ENCODE measurements at regions not wholly inside any gene's neighbourhood (a gene's known extent, or its start where the extent isn't known, plus 50 kb on each side); places are given as distances from the start of the nearest gene placed in this dataset.
"Not testable (repeated sequence)": the region's sequence is repeated elsewhere in the genome, so short reads cannot be mapped to it uniquely, and the experiment has no call there.

DNA sequence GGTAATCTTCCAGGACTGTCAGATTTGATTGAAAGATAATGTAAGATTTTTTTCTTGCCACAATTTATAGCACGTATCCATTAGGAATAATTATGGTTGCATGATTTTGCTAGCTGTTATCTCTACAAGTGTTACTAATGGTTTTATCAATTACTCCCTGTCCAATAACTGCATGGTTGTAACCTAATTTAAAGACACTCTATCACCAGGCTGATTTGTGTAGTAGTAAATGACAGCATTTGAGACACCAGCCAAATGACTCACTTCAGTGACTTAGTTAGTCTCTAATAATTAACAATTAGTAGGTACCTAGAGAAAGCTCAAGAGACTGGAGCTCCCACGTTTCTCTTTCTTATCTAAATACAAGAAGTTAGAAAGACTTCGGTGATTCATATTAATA is 453.8 kb upstream of the POU3F2 start:
- TF ChIP-seq Cebpa-rat (IDR thresholded peaks at IDR 0.05) = no peak
- Histone ChIP-seq H3K27me3 (no peaks in the 10 kb centered on the region), H3K9ac (no peak overlapping the region)

DNA sequence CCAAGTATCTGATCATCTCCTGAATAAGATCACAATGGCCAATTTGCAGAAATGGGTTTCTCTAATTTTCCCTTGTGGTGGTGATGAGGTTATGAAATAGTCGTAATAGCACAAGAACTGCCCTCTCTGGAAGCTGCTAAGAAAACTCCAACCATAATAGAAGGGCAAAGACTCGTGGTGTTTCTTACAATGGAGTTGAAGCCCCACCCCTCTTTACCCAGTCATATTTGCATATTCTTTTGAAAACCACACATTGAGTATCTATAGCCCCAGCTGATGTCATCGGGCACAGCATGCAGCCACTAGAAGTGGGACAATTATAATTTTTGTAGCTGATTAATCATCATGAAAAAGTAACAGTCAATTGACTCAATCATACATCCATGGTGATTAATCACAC is 452.1 kb upstream of the POU3F2 start:
- no peaks in the 10 kb centered on the region for H4K20me1 ChIP-seq
- TF ChIP-seq Cebpa-rat (IDR thresholded peaks at IDR 0.05) = no peak
- no peak overlapping the region for H3K4me2 ChIP-seq
- H3K36me3 ChIP-seq = no peaks in the 10 kb centered on the region
- no peak overlapping the region for H3K9ac ChIP-seq
- no peaks in the 10 kb centered on the region for H3K27me3 ChIP-seq
- no peak overlapping the region for H3K4me3 ChIP-seq
- 0 out of 20 replicates have a peak, but pooled peaks cover 0 to 3% (median 0%) of the 10 kb centered on the region in 10 experiments for H3K4me1 ChIP-seq
- H3K9me3 ChIP-seq (replicated peaks in 1 of 11) = no peaks in the 10 kb centered on the region
- H3K27ac ChIP-seq = no peak overlapping the region

More for the DNA sequence above, 453.8 kb upstream of the POU3F2 start:
- H3K4me1 ChIP-seq = 0 out of 20 replicates have a peak, but pooled peaks cover 0 to 3% (median 0%) of the 10 kb centered on the region in 10 experiments
- no peaks in the 10 kb centered on the region for H3K36me3 ChIP-seq
- H3K27ac ChIP-seq = no peak overlapping the region
- no peaks in the 10 kb centered on the region for H3K9me3 ChIP-seq (replicated peaks in 1 of 11)
- H3K4me2 ChIP-seq = no peak overlapping the region
- H3K4me3 ChIP-seq = no peak overlapping the region
- no peaks in the 10 kb centered on the region for H4K20me1 ChIP-seq

GRCh38 chr6:98384334-98384733 is 450.0 kb upstream of the POU3F2 start:
- Histone ChIP-seq H3K4me3 (no peak overlapping the region), H3K9ac (no peak overlapping the region), H3K4me1 (no peaks in the 10 kb centered on the region), H3K9me3 (replicated peaks in 1 of 11) (no peaks in the 10 kb centered on the region; a peak in 1 of 22 replicates), H4K20me1 (no peaks in the 10 kb centered on the region), H3K27me3 (no peaks in the 10 kb centered on the region), H3K4me2 (no peak overlapping the region), H3K27ac (no peak overlapping the region), H3K36me3 (no peaks in the 10 kb centered on the region)
- no peak for TF ChIP-seq Cebpa-rat (IDR thresholded peaks at IDR 0.05)

DNA sequence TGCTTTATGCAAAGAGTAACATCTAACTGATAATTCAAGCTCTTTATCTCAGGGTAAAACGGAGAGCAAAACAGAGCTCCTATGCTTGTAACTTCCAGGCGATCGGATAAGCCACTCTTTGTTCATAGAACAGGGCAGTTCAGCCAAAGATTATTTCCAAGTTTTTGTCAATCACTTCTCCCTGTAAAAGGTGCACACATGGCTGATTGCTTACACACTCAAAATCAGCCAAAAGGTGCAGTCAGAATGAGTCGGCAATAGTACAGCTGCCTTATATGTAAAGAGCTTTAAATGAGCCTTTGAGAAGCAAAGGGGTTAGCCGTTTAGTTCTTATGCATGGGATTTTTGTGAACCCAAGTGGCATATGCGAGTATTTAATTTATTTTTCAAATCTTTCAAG is 449.6 kb upstream of the POU3F2 start:
- H3K9ac ChIP-seq = no peak overlapping the region
- no peaks in the 10 kb centered on the region for H3K36me3 ChIP-seq
- no peak overlapping the region for H3K4me3 ChIP-seq
- H4K20me1 ChIP-seq = no peaks in the 10 kb centered on the region
- H3K27me3 ChIP-seq = no peaks in the 10 kb centered on the region
- no peaks in the 10 kb centered on the region; a peak in 1 of 22 replicates for H3K9me3 ChIP-seq (replicated peaks in 1 of 11)
- no peak for TF ChIP-seq Cebpa-rat (IDR thresholded peaks at IDR 0.05)
- no peak overlapping the region for H3K4me2 ChIP-seq
- no peaks in the 10 kb centered on the region for H3K4me1 ChIP-seq
- H3K27ac ChIP-seq = no peak overlapping the region

GRCh38 chr6:98395610-98396166 is 438.7 kb upstream of the POU3F2 start:
- H4K20me1 ChIP-seq = no peaks in the 10 kb centered on the region
- H3K36me3 ChIP-seq = no peaks in the 10 kb centered on the region
- H3K4me1 ChIP-seq = no peaks in the 10 kb centered on the region
- no peaks in the 10 kb centered on the region for H3K27me3 ChIP-seq
- H3K4me3 ChIP-seq = no peak overlapping the region
- no peak overlapping the region; a peak in 1 of 22 replicates for H3K27ac ChIP-seq
- H3K4me2 ChIP-seq = no peak overlapping the region
- no peak overlapping the region for H3K9ac ChIP-seq
- no peak for TF ChIP-seq Cebpa-rat (IDR thresholded peaks at IDR 0.05)
- H3K9me3 ChIP-seq (replicated peaks in 1 of 11) = no peaks in the 10 kb centered on the region

DNA sequence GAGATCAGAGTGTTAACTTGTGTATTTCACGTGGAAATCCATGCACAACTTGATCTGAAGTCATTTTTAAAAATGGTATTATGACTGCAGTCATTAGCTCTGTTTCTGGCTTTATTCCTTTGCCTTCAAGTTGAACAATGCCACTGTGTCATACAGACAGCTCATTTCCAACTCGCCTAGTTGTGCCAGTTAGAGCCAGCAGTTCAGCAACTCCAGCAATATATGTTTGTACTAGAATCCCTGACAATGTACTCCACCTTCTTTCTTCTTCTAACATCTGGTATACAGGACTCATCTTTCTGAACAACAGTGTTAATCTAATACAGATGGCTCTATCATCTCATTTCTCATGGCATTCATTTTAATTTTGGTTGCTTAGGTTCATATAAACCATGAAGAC is 418.3 kb upstream of the POU3F2 start:
- H3K9ac ChIP-seq = no peak overlapping the region
- no peak overlapping the region for H3K4me2 ChIP-seq
- H3K27ac ChIP-seq = no peak overlapping the region
- no peaks in the 10 kb centered on the region for H4K20me1 ChIP-seq
- H3K4me3 ChIP-seq = no peak overlapping the region
- no peaks in the 10 kb centered on the region for H3K36me3 ChIP-seq
- no peaks in the 10 kb centered on the region for H3K4me1 ChIP-seq
- H3K27me3 ChIP-seq = no peaks in the 10 kb centered on the region
- H3K9me3 ChIP-seq (replicated peaks in 1 of 11) = peaks cover 0 to 8% (median 0%) of the 10 kb centered on the region in 11 experiments; a peak in 2 of 22 replicates
- no peak for TF ChIP-seq Cebpa-rat (IDR thresholded peaks at IDR 0.05)

GRCh38 chr6:98416497-98417158 is 417.7 kb upstream of the POU3F2 start:
- not testable (repeated sequence) for H3K27me3 ChIP-seq; H3K4me3 ChIP-seq; H3K27ac ChIP-seq; H3K4me1 ChIP-seq; H3K4me2 ChIP-seq; H3K9ac ChIP-seq; H3K9me3 ChIP-seq (replicated peaks in 1 of 11); H3K36me3 ChIP-seq; H4K20me1 ChIP-seq

DNA sequence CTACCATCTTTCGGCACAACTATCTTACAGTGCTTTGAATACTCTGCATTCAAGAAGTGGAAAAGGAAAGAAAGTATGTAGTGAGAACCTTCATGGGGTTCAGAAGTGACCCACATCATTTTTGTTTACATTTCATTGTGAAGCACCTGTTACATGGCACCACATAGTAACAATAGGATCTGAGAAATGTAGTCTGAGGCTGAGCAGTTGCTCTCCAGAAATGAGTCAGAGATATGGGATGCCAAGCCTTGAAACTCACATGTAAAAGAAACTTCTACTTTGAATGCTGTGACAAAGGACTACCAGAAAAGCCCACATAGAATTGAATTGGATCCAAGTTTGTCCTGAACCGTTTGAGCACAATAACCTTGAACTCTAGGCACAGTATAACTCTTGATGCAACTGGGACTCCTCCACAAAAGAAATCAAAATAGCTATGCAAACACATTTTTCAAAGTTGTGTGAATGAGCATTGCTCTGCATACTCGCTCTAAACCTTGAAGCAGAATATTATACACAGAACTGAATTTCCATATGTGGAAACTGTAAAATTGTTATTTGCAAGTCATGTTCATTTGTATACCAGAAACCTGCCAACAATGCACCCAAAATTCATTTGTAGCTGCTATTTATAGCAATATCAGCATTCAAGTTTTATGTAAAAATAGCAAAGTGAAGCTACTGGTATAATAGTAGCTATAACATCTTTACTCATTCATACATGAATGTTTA is 400.9 kb upstream of the POU3F2 start:
- H3K4me2 ChIP-seq = no peak overlapping the region
- H3K4me1 ChIP-seq = no peaks in the 10 kb centered on the region
- H3K4me3 ChIP-seq = no peak overlapping the region
- H3K27me3 ChIP-seq = no peaks in the 10 kb centered on the region
- H3K9ac ChIP-seq = no peak overlapping the region
- H3K36me3 ChIP-seq = no peaks in the 10 kb centered on the region
- no peak overlapping the region for H3K27ac ChIP-seq
- 0 out of 22 replicates have a peak, but pooled peaks cover 0 to 4% (median 0%) of the 10 kb centered on the region in 11 experiments for H3K9me3 ChIP-seq (replicated peaks in 1 of 11)
- no peaks in the 10 kb centered on the region for H4K20me1 ChIP-seq
- TF ChIP-seq Cebpa-rat (IDR thresholded peaks at IDR 0.05) = no peak

DNA sequence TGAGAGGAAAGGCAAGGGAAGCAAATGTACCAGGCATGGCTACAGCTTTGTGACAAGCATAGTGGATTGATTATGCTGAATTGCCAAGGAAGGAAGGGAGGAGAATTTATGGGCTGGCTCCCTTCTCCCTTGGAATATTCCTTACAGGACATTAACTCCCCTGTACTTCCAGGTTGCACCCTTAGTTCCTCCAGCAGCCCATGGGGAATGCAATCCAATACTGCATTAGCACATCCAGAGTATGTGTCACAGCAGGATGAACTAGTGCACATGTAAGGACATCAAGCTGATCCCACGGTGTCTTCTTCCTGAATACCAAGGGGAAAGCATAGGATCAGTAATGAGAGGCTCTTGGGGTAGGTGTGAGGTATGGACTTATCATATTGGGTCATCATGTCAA is 390.7 kb upstream of the POU3F2 start:
- Histone ChIP-seq H4K20me1 (no peaks in the 10 kb centered on the region), H3K4me1 (no peaks in the 10 kb centered on the region), H3K9me3 (replicated peaks in 1 of 11) (no peaks in the 10 kb centered on the region), H3K4me2 (peak overlapping the region in 1 of 11 experiments; percentile 11; a peak in 1 of 22 replicates), H3K27me3 (no peaks in the 10 kb centered on the region), H3K4me3 (no peak overlapping the region), H3K9ac (no peak overlapping the region), H3K27ac (no peak overlapping the region), H3K36me3 (no peaks in the 10 kb centered on the region)
- no peak for TF ChIP-seq Cebpa-rat (IDR thresholded peaks at IDR 0.05)

GRCh38 chr6:98452685-98453084 is 381.7 kb upstream of the POU3F2 start:
- Histone ChIP-seq H3K4me2 (no peak overlapping the region), H3K4me3 (no peak overlapping the region), H3K4me1 (no peaks in the 10 kb centered on the region), H3K27ac (no peak overlapping the region), H3K27me3 (no peaks in the 10 kb centered on the region), H4K20me1 (no peaks in the 10 kb centered on the region), H3K36me3 (no peaks in the 10 kb centered on the region), H3K9ac (no peak overlapping the region), H3K9me3 (replicated peaks in 1 of 11) (no peaks in the 10 kb centered on the region)
- TF ChIP-seq Cebpa-rat (IDR thresholded peaks at IDR 0.05) = no peak

Data from BLaER1 treated with 17β-estradiol and CSF1 and Interleukin-3, amounts not matched to agents 10 nM and 100 nM (cell line).